Right lung (tissue), 2 donors: ENCODE measurements at regions not wholly inside any gene's neighbourhood (a gene's known extent, or its start where the extent isn't known, plus 50 kb on each side); places are given as distances from the start of the nearest gene placed in this dataset.

Source experiments
- DNase-seq, 2 donors: peaks; one replicate each; pipeline ENCODE4 v3.0.0-alpha.2; 2013

DNA sequence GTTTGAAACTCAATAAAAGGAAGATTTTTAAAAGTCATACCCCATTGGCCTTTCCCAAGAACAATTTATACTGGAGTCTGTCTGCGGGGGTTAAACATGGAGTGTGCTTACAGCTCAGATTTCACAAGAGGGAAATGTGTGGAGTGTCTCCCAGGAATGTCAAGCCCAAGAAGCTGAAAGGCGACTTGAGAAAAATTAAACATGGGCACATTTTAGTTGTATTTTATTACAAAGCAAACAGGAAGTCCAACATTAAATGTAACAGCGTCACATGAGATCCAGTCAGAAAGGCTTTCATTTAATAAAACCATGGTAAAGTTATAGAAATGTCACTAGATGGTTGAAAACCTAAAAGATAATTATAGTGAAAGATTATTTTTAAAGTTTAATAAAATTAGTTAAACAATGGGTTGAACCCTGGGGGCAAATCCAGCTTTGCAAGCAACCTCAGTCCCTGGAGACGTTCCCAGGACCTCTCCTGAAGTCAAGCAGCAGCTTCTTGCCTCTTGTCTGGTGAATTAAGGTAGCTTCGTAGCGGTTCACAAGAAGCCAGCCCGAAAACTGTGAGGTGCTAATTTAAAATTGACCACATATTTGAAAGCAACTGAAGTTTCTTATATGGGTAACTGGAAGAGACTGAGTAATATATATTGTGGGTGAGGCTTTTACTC, 168.4 kb upstream of the EDNRA start:
- DNase-seq, result peak; percentile 65

GRCh38 chr4:147313108-147313507, 167.8 kb upstream of the EDNRA start:
- no peak for DNase-seq

- no peak for DNase-seq
Observed at GRCh38 chr4:147318586-147318985, 162.3 kb upstream of the EDNRA start.

GRCh38 chr4:147325571-147325981, 155.3 kb upstream of the EDNRA start:
- DNase-seq, result no peak

DNA sequence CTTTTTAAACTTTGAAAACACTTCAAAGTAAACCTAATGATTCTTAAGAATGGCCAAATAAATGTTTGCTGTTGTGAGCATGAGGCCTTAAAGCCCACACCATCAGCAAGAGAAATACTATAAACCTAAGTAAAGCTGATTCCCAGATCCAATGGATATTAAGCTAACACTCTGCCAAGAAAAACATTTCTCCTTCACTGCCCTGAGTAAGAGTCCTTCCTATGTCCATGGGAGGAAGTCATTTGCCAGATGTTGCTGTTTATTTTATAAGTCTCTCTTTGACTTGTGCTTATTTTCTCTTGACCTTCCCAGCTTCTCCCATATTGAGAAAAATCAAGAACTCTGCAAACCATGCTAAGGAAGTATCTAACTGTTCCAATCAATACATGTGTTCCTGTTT, 154.3 kb upstream of the EDNRA start:
- peak in 1 of 2 donors; percentile 35 for DNase-seq

DNA sequence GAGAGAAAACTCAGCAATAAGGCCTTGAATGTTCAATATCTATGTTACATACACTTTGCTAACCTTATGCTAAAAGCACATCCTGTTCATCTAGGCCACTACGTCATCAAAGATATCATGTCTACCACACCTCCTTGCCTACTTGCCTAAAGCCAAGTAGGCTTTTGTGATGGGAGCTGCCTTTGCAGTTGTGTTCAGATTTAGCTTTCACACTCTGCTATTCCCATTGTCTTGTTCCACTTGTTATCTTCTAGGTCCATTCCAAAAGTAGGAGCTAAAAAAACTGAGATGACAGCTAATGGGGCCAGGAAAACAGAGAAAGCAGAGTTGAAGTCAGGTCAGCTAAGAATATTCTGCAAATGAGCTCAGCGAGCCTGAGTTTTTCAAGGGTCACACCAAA, 153.6 kb upstream of the EDNRA start:
- no peak for DNase-seq

DNA sequence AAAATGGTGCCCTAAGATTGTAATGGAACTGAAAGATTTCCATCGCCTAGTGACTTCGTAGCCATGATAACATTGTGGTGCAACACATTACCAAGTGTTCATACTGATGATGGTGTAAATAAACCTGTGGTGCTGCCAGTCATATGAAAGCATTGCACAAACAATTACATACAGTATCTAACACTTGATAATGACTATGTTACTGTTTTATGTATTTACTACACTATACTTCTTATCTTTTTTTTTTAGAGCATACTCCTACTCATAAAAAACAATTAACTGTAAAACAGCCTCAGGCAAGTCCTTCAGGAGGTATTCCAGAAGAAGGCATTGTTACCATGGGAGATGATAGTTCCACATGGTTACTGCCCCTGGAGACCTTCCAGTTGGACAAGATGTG, 152.7 kb upstream of the EDNRA start:
- no peak for DNase-seq

GRCh38 chr4:147328756-147329446, 152.0 kb upstream of the EDNRA start:
- DNase-seq, result no peak

DNA sequence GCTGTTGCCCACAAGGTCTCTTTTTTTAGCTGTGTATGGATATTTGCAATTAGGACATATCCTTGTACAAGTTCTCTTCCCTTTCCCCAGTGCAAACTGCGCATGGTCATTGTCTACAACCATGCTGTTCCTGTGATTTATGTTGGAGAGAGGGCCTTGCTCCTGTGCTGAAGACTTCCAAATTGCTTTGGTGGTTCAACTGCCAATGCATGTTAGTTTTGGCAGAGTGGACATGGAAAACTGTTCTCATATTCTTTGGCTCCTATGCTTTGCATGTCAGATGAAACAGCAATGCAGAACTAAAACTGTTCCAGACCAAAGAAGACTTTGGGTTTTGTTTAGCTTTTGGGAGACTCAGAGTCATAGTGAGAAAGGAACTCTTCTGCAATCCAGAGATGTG, 148.8 kb upstream of the EDNRA start:
- no peak for DNase-seq

- DNase-seq, result no peak
Observed at GRCh38 chr4:147334478-147334877, 146.4 kb upstream of the EDNRA start.

GRCh38 chr4:147335183-147335582, 145.7 kb upstream of the EDNRA start:
- DNase-seq, result no peak

GRCh38 chr4:147336252-147336651, 144.6 kb upstream of the EDNRA start:
- no peak for DNase-seq

GRCh38 chr4:147339100-147339499, 141.8 kb upstream of the EDNRA start:
- DNase-seq, result no peak

- no peak for DNase-seq
Observed at GRCh38 chr4:147340111-147340510, 140.8 kb upstream of the EDNRA start.

DNA sequence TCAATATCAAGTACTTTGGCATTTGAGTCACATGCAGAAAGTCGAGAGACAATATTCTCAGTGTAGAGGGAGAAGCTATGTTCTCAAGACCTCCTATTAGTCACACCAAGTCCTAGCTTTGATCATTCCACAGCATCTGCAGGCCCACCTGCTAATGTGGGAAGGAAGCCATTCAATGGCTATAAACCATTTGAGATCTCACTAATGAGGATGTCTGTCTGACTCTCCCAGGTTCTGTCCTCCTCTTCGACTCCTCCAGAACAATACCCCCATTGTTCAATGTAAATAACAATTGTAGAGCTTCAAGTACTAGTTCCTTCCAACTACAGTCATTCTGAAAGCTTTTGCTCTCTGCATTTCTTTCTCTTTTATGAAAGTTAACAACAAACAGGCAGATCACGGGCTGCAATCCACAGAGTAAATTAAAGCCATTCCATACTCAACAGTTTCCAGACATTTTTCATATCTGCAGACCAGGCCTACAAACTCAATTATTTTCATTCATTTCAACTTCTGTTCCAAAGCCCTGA, 140.2 kb upstream of the EDNRA start:
- DNase-seq, result no peak

- no peak for DNase-seq
Observed at GRCh38 chr4:147343692-147344091, 137.2 kb upstream of the EDNRA start.

DNA sequence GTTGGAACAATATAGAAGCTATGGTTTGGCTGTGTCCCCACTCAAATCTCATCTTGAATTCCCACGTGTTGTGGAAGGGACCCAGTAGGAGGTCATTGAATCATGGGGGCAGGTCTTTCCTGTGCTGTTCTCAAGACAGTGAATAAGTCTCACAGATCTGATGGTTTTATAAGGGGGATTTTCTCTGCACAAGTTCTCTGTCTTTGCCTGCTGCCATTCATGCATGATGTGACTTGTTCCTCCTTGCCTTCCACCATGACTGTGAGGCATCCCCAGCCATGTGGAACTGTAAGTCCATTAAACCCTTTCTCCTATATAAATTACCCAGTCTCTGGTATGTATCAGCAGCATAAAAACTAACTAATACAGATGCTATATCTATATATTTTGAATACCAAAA, 135.2 kb upstream of the EDNRA start:
- DNase-seq, result no peak

DNA sequence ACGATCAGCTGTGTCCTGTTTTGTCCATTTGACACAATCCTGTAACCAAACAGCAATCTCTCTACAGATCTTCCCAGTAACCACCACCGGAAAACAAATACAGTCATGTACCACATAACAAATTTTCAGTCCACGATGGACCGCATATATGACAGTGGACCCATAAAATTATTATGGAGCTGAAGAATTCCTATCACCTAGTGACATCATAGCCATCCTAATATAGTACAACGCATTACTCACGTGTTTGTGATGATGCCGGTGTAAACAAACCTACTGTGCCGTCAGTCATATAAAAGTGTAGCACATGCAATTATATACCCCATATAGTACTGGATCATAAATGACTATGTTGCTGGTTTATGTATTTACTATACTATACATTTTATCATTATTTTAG, 133.7 kb upstream of the EDNRA start:
- no peak for DNase-seq

DNA sequence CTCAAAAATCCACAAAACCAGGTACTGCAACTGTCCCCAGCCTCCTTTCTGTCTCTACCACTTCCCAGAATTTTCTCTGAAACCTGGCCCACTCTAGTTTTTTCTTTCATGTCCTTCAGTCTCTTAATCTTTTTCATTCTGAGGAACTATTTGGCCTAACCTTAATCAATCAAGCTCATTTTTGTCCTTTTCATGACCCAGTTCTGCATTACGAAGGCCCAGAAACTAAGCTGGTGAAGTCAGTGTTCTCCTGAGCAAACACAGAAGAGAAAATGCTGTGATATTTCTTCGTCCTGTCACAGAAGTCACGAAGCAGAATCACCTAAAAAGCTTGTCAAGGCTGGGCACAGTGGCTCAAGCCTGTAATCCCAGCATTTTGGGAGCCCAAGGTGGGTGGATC, 131.7 kb upstream of the EDNRA start:
- DNase-seq, result no peak

GRCh38 chr4:147351083-147351787, 129.7 kb upstream of the EDNRA start:
- no peak for DNase-seq

DNA sequence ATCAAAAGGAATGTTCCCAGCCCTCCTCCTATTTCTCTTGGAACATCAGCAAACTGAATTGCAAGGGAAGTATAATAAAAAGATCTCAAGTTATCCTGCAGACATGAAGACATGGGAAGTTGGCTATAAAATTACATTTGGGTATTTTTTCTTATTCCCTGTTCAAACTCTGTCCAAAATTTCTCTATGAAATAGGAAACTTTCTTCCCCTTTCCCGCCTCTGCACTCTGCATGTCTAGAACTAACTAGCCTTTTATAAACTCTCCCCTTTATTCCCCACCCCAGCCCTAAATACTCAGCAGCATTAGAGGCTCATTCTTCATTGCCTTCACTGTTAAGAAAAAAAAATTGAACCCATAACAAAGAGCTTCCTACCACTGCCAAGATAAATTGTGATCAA, 126.7 kb upstream of the EDNRA start:
- no peak for DNase-seq

DNA sequence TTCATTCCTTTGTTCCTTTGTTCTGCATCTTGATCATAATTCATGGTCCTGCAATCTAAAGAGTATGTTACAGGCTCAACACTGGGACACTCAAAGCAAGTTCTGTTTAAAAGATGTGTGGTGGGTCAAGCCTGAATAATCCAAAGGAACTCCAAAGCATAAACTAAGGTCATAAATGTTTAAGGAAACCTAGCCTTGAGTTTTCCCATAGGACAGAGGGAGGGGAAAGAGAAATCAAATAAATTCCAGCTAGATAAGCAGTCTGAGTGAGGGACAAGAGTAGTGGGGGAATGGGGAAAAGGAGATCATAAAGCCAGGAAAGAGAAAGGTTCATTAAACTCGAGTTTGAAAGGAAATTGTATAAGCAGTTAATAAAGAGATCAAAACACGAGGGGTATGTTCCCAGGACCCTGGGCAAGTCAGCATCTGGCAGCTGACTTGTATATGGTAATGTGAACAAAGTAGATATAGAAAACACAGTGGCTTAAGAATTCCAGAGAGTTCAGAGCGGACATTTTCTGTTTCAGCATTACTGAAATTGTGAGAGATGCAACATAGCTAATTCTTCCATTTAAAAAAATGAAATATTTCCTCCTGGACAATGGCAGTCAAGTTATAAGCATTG, 125.8 kb upstream of the EDNRA start:
- no peak for DNase-seq

GRCh38 chr4:147355847-147356246, 125.0 kb upstream of the EDNRA start:
- no peak for DNase-seq
